ENCODE measurements at regions not wholly inside any gene's neighbourhood (a gene's known extent, or its start where the extent isn't known, plus 50 kb on each side); places are given as distances from the start of the nearest gene placed in this dataset.

DNA sequence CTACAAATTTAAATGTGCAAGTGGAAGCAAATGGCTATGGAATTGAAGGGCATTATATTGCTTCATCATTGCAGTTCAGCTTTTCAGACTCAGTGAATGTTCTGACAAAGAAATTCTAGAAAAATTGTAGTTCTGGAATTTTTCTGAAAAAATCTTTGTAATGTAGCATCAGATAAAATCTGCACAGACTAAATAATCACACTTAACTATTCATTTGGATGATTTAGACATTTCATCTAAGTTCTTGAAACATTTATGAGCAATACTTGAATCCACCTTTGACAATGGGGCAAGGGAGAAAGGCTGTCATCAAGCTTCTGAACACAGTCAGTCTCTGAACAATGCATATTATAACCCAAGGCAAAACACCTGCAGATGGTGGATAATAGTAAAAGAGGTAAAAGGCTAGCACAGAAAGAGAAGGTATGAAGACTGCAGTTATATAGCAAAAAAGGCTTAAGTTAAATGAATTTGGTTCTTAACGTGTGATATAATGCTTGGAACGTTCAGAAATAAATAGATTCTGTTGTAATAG, 1352.0 kb upstream of the NUDT12 start:
- TF ChIP-seq SIN3A (IDR thresholded peaks at IDR 0.05; ENCODE audit: borderline replicate concordance, insufficient read depth, low read length) (no peak), FOXP2 (optimal IDR thresholded peaks at IDR 0.05; ENCODE audit: borderline replicate concordance, extremely low read depth, extremely low read length, insufficient read depth) (no peak), POLR2AphosphoS5 (IDR thresholded peaks at IDR 0.05; ENCODE audit: low read depth, low read length) (no peak), TAF1 (IDR thresholded peaks at IDR 0.05; ENCODE audit: borderline replicate concordance, insufficient read depth, low read length) (no peak)
- TF ChIP-seq, protein P1, sequence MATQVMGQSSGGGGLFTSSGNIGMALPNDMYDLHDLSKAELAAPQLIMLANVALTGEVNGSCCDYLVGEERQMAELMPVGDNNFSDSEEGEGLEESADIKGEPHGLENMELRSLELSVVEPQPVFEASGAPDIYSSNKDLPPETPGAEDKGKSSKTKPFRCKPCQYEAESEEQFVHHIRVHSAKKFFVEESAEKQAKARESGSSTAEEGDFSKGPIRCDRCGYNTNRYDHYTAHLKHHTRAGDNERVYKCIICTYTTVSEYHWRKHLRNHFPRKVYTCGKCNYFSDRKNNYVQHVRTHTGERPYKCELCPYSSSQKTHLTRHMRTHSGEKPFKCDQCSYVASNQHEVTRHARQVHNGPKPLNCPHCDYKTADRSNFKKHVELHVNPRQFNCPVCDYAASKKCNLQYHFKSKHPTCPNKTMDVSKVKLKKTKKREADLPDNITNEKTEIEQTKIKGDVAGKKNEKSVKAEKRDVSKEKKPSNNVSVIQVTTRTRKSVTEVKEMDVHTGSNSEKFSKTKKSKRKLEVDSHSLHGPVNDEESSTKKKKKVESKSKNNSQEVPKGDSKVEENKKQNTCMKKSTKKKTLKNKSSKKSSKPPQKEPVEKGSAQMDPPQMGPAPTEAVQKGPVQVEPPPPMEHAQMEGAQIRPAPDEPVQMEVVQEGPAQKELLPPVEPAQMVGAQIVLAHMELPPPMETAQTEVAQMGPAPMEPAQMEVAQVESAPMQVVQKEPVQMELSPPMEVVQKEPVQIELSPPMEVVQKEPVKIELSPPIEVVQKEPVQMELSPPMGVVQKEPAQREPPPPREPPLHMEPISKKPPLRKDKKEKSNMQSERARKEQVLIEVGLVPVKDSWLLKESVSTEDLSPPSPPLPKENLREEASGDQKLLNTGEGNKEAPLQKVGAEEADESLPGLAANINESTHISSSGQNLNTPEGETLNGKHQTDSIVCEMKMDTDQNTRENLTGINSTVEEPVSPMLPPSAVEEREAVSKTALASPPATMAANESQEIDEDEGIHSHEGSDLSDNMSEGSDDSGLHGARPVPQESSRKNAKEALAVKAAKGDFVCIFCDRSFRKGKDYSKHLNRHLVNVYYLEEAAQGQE (IDR thresholded peaks at IDR 0.05; ENCODE audit: insufficient read depth in 1 of 2, low read depth in 2 of 2, low read length in 2 of 2): no peak

DNA sequence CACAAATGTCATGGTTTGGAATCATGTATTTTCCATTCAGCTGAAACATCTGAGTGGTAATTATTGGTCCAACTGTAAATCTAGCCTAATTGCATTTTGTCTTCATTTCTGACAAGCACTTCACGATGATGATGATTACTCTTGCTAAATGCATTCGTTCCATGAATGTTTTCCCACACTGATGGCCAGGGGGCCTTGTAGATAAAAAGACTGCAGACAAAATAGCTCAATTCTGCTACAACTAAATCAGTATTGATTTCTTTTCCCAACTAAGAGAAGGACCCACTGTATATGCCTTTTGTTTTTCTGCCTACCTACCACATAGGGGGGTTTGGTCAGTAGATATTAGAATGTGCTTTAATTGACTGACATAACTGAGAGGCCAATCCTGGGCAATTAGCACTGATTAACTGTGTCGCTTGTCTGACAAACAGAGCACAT, 1351.3 kb upstream of the NUDT12 start:
- TF ChIP-seq, protein P1 (IDR thresholded peaks at IDR 0.05; ENCODE audit: insufficient read depth in 1 of 2, low read depth in 2 of 2, low read length in 2 of 2): no peak
- TF ChIP-seq POLR2AphosphoS5 (IDR thresholded peaks at IDR 0.05; ENCODE audit: low read depth, low read length): no peak
- TF ChIP-seq SIN3A (IDR thresholded peaks at IDR 0.05; ENCODE audit: borderline replicate concordance, insufficient read depth, low read length): no peak
- no peak for TF ChIP-seq FOXP2 (optimal IDR thresholded peaks at IDR 0.05; ENCODE audit: borderline replicate concordance, extremely low read depth, extremely low read length, insufficient read depth)
- TF ChIP-seq TAF1 (IDR thresholded peaks at IDR 0.05; ENCODE audit: borderline replicate concordance, insufficient read depth, low read length): no peak

DNA sequence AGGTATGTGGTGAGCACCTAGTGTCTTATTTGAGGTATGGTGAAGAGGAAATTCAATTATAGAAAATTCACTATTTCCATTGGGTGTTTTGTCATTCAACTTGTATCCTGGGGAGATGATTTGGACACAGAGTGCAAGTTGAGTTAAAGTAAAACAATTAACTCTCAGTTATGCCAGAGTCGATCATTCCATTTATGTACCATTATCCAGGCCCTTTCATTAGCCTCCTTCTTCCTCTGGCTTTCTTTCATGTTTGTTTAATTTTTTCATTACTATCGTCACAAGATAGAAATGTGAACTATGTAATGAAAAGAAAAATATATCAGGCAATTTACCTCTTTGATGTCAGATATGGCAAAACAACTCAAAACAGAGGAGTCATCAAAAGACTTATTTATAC, 1347.2 kb upstream of the NUDT12 start:
- no peak for TF ChIP-seq TAF1 (IDR thresholded peaks at IDR 0.05; ENCODE audit: borderline replicate concordance, insufficient read depth, low read length)

DNA sequence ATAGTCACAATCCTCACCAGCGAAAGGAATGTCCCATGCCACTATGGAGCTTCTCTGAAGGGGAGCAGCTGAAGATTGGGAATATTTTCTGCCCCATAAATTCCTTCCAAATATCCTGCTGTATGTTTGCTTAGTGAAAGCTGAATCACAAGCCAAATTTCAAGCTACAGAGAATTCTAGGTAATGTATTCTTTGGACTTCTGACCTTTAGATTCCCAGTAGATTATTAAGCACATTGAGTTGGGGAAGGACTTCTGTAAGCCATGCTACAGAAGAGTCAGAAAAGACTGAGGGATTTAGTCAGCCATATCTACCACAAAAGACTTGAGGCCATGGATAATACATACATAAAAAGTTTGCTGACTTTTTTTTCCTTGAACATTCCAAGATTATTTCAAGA, 1342.0 kb upstream of the NUDT12 start:
- TF ChIP-seq POLR2AphosphoS5 (IDR thresholded peaks at IDR 0.05; ENCODE audit: low read depth, low read length): no peak
- TF ChIP-seq FOXP2 (optimal IDR thresholded peaks at IDR 0.05; ENCODE audit: borderline replicate concordance, extremely low read depth, extremely low read length, insufficient read depth): no peak

DNA sequence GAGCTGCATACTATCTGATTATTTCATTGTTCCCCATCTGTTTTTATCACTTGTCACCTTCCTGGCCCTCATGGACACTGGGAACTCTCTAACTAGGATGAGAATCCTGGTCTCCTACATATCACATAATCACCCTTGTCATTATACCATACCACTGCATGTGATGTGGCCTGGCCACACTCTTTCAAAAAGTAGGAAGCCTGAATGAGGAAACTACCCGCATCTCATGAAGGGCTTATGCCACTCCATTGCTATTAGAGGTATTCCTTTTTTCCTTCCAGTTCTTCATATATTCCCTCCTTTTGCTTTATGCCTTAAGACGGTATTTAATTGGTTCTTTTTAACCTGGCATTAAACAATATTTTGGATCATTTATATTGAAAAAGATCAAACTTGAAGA, 1341.4 kb upstream of the NUDT12 start:
- TF ChIP-seq POLR2AphosphoS5 (IDR thresholded peaks at IDR 0.05; ENCODE audit: low read depth, low read length) (no peak), SIN3A (IDR thresholded peaks at IDR 0.05; ENCODE audit: borderline replicate concordance, insufficient read depth, low read length) (no peak), FOXP2 (optimal IDR thresholded peaks at IDR 0.05; ENCODE audit: borderline replicate concordance, extremely low read depth, extremely low read length, insufficient read depth) (no peak), TAF1 (IDR thresholded peaks at IDR 0.05; ENCODE audit: borderline replicate concordance, insufficient read depth, low read length) (no peak)
- TF ChIP-seq, protein P1 (IDR thresholded peaks at IDR 0.05; ENCODE audit: insufficient read depth in 1 of 2, low read depth in 2 of 2, low read length in 2 of 2): no peak

DNA sequence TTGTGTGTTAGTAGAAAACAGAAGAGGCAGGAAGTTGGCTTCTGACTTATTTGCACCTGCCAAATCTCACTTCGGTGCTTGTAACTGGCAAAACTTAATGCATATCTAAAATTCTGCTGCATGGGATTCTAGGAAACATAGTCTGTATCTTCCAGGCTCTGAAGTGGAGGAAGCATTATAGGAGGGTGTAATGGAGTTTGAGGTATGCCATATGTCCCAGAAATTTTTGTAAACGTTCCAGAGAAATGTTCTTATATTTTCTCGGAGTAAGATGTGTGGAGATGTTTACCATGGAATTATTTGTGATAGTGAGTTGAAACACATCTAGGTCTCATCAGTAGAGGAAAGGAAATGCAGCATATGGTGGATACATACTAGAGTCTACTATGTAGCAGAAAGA, 1329.0 kb upstream of the NUDT12 start:
- TF ChIP-seq FOXP2 (optimal IDR thresholded peaks at IDR 0.05; ENCODE audit: borderline replicate concordance, extremely low read depth, extremely low read length, insufficient read depth) (no peak), POLR2AphosphoS5 (IDR thresholded peaks at IDR 0.05; ENCODE audit: low read depth, low read length) (no peak), SIN3A (IDR thresholded peaks at IDR 0.05; ENCODE audit: borderline replicate concordance, insufficient read depth, low read length) (no peak), TAF1 (IDR thresholded peaks at IDR 0.05; ENCODE audit: borderline replicate concordance, insufficient read depth, low read length) (no peak)
- TF ChIP-seq, protein P1 (IDR thresholded peaks at IDR 0.05; ENCODE audit: insufficient read depth in 1 of 2, low read depth in 2 of 2, low read length in 2 of 2): no peak

Measured in PFSK-1 (cell line).